H1 (cell line): ENCODE measurements at regions not wholly inside any gene's neighbourhood (a gene's known extent, or its start where the extent isn't known, plus 50 kb on each side); places are given as distances from the start of the nearest gene placed in this dataset.

ENCODE experiments used
- CTCF ChIA-PET: fragments of 300-600 bp; sonication (Branson Sonifier 250); formaldehyde crosslinking; loops from one replicate; lab custom pipeline; 2021; ENCODE audit not compliant: partially characterized antibody; lab: Charles Lee
- POLR2A ChIA-PET: fragments of 300-600 bp; sonication (Branson Sonifier 250); formaldehyde crosslinking; loops from one replicate; lab custom pipeline; 2021; ENCODE audit warnings: inconsistent platforms; ENCODE audit not compliant: partially characterized antibody; lab: Charles Lee
- DNase-seq, 2 experiments: peaks; one replicate each; pipeline versions ENCODE4 v3.0.0 to v3.0.0-alpha.2; 2010 to 2022; ENCODE audit warnings: low spot score in 2 of 2, low read depth in 1 of 2, mixed read lengths in 1 of 2
- FAIRE-seq: peaks from 2 replicates; lab custom pipeline; 2011; peaks lifted over from hg19 to GRCh38; lab: Jason Lieb, UNC
- H2AFZ ChIP-seq: 2 replicates; pipeline ENCODE4 v1.8.1; 2012; ENCODE audit warnings: low read length, inconsistent platforms
- H2AK5ac ChIP-seq: 2 replicates; pipeline ENCODE4 v1.6.1; 2013; ENCODE audit warnings: low read depth, low read length
- H2BK120ac ChIP-seq: replicated peaks from 2 replicates; pipeline ENCODE3; 2013; ENCODE audit warnings: low read depth, low read length, inconsistent platforms
- H2BK12ac ChIP-seq: 2 replicates; pipeline ENCODE4 v1.6.1; 2013; ENCODE audit warnings: low read depth, low read length
- H2BK15ac ChIP-seq: 2 replicates; pipeline ENCODE4 v1.6.1; 2013; ENCODE audit warnings: low read length
- H2BK20ac ChIP-seq: 2 replicates; pipeline ENCODE4 v1.6.1; 2013; ENCODE audit warnings: low read length
- H2BK5ac ChIP-seq: 2 replicates; pipeline ENCODE4 v1.6.1; 2013; ENCODE audit warnings: low read depth, low read length
- H3K14ac ChIP-seq: 2 replicates; pipeline ENCODE4 v1.6.1; 2013; ENCODE audit warnings: inconsistent platforms; ENCODE audit not compliant: insufficient read length
- H3K18ac ChIP-seq: 2 replicates; pipeline ENCODE4 v1.6.1; 2013; ENCODE audit warnings: low read length; ENCODE audit errors: extremely low read depth
- H3K23ac ChIP-seq: 2 replicates; pipeline ENCODE4 v1.6.1; 2013; ENCODE audit warnings: inconsistent platforms; ENCODE audit not compliant: insufficient read length
- H3K23me2 ChIP-seq: 2 replicates; pipeline ENCODE4 v1.6.1; 2013; ENCODE audit warnings: low read depth, low read length
- H3K27ac ChIP-seq: 2 replicates; pipeline ENCODE4 v1.6.1; 2011; ENCODE audit warnings: low read depth, low read length, inconsistent platforms
- H3K27me3 ChIP-seq, 4 experiments: replicated peaks in 1 of 4; 1 replicate in 1 of 4; 2 replicates in 3 of 4; pipeline versions ENCODE4 v1.6.1 to v1.8.1; 2011 to 2013; ENCODE audit warnings: low read length in 3 of 4, mild to moderate bottlenecking in 3 of 4, inconsistent platforms in 2 of 4, mixed read lengths in 2 of 4, moderate library complexity in 1 of 4; ENCODE audit not compliant: control insufficient read depth in 3 of 4, insufficient read depth in 3 of 4; ENCODE audit errors: extremely low read depth in 1 of 4
- H3K36me3 ChIP-seq, 4 experiments: 2 replicates each; pipeline versions ENCODE4 v1.6.1 to v1.8.1; 2011 to 2013; ENCODE audit warnings: mild to moderate bottlenecking in 4 of 4, low read length in 3 of 4, moderate library complexity in 2 of 4, control low read depth in 1 of 4, inconsistent platforms in 1 of 4; ENCODE audit not compliant: insufficient read depth in 4 of 4, control insufficient read depth in 2 of 4
- H3K4ac ChIP-seq: replicated peaks from 2 replicates; pipeline ENCODE3; 2013; ENCODE audit warnings: low read length, low read depth, mixed read lengths, inconsistent platforms; ENCODE audit not compliant: insufficient read length
- H3K4me1 ChIP-seq, 4 experiments: replicated peaks in 1 of 4; 1 replicate in 1 of 4; 2 replicates in 3 of 4; pipeline versions ENCODE4 v1.6.1 to v1.8.1; 2011 to 2013; ENCODE audit warnings: low read length in 3 of 4, inconsistent platforms in 2 of 4, mixed read lengths in 1 of 4; ENCODE audit not compliant: insufficient read depth in 4 of 4, control insufficient read depth in 3 of 4
- H3K4me2 ChIP-seq, 2 experiments: 2 replicates each; pipeline versions ENCODE4 v1.6.1 to v1.8.1; 2011 to 2013; ENCODE audit warnings: low read depth in 2 of 2, low read length in 2 of 2, control low read depth in 1 of 2, inconsistent platforms in 1 of 2, mild to moderate bottlenecking in 1 of 2; ENCODE audit not compliant: insufficient read depth in 1 of 2
- H3K4me3 ChIP-seq, 4 experiments: fragments of 200-600, 300-600 bp in 1 of 4; sonication (generic), shearing (Covaris generic), sonication (Bioruptor Twin) in 1 of 4; 2 replicates each; pipeline versions ENCODE4 v1.5.1 to v1.8.1; 2011 to 2016; ENCODE audit warnings: low read length in 4 of 4, low read depth in 3 of 4, control low read depth in 2 of 4, inconsistent platforms in 2 of 4, mild to moderate bottlenecking in 2 of 4, mixed read lengths in 1 of 4, moderate library complexity in 1 of 4; ENCODE audit not compliant: insufficient read depth in 2 of 4; ENCODE audit errors: extremely low read depth in 1 of 4
- H3K56ac ChIP-seq: replicated peaks from 2 replicates; pipeline ENCODE3; 2013; ENCODE audit warnings: low read depth, mild to moderate bottlenecking, mixed read lengths, low read length, inconsistent platforms; ENCODE audit not compliant: insufficient read length
- H3K79me1 ChIP-seq: 2 replicates; pipeline ENCODE4 v1.6.1; 2013; ENCODE audit warnings: low read depth, low read length, control low read depth
- H3K79me2 ChIP-seq, 2 experiments: 2 replicates each; pipeline versions ENCODE4 v1.6.1 to v1.8.1; 2012 to 2013; ENCODE audit warnings: low read length in 2 of 2, mild to moderate bottlenecking in 2 of 2, inconsistent platforms in 1 of 2; ENCODE audit not compliant: insufficient read depth in 2 of 2, control insufficient read depth in 1 of 2
- H3K9ac ChIP-seq, 4 experiments: replicated peaks in 1 of 4; 1 replicate in 1 of 4; 2 replicates in 3 of 4; pipeline versions ENCODE4 v1.6.1 to v1.8.1; 2011 to 2013; ENCODE audit warnings: low read depth in 3 of 4, low read length in 3 of 4, control low read depth in 2 of 4, mild to moderate bottlenecking in 2 of 4, moderate library complexity in 2 of 4, inconsistent platforms in 1 of 4; ENCODE audit errors: extremely low read depth in 1 of 4
- H3K9me3 ChIP-seq, 2 experiments: 2 replicates each; pipeline versions ENCODE4 v1.6.1 to v1.8.1; 2012 to 2013; ENCODE audit warnings: mild to moderate bottlenecking in 2 of 2, moderate library complexity in 2 of 2, control low read depth in 1 of 2, inconsistent platforms in 1 of 2, low read depth in 1 of 2, low read length in 1 of 2, mixed read lengths in 1 of 2; ENCODE audit not compliant: insufficient read depth in 2 of 2
- H4K20me1 ChIP-seq, 2 experiments: replicated peaks in 1 of 2; 2 replicates each; pipeline versions ENCODE3 to v1.8.1; 2011 to 2013; ENCODE audit warnings: inconsistent platforms in 2 of 2, low read length in 2 of 2, mild to moderate bottlenecking in 1 of 2; ENCODE audit not compliant: insufficient read depth in 2 of 2, control insufficient read depth in 1 of 2
- H4K5ac ChIP-seq: 2 replicates; pipeline ENCODE4 v1.6.1; 2013; ENCODE audit warnings: low read length, low read depth, mixed read lengths, inconsistent platforms; ENCODE audit not compliant: insufficient read length
- H4K8ac ChIP-seq: 2 replicates; pipeline ENCODE4 v1.8.0; 2013; ENCODE audit warnings: mild to moderate bottlenecking, moderate library complexity, low read length, inconsistent platforms; ENCODE audit not compliant: insufficient read depth; ENCODE audit errors: extremely low read depth
- H4K91ac ChIP-seq: replicated peaks from 2 replicates; pipeline ENCODE3; 2013; ENCODE audit warnings: low read length, mixed read lengths, inconsistent platforms; ENCODE audit not compliant: insufficient read length
- ASH2L ChIP-seq: fragments of 200-600, 300-600 bp; sonication (generic); IDR thresholded peaks from one replicate; pipeline ENCODE4 v1.7.1; 2017; ENCODE audit warnings: low read length
- EGR1 ChIP-seq: IDR thresholded peaks from 2 replicates; pipeline ENCODE4 v1.6.1; 2011; ENCODE audit warnings: low read depth, low read length, borderline replicate concordance
- HDAC2 ChIP-seq, 2 experiments: fragments of 300-600 bp in 1 of 2; sonication (generic) in 1 of 2; IDR thresholded peaks; 2 replicates each; pipeline ENCODE4 v1.6.1; 2011 to 2012; ENCODE audit warnings: low read depth in 2 of 2, low read length in 2 of 2, mild to moderate bottlenecking in 2 of 2, moderate library complexity in 2 of 2, borderline replicate concordance in 1 of 2, inconsistent platforms in 1 of 2
- MAX ChIP-seq: IDR thresholded peaks from 2 replicates; pipeline ENCODE4 v1.6.1; 2012; ENCODE audit warnings: inconsistent platforms
- RAD21 ChIP-seq, 2 experiments: IDR thresholded peaks in 1 of 2; conservative IDR thresholded peaks in 1 of 2; 2 replicates each; pipeline ENCODE4 v1.6.1; 2011; ENCODE audit warnings: low read depth in 2 of 2, low read length in 2 of 2, improper control_type of control experiment in 1 of 2, inconsistent platforms in 1 of 2, mild to moderate bottlenecking in 1 of 2, moderate library complexity in 1 of 2
- RFX5 ChIP-seq: IDR thresholded peaks from 2 replicates; pipeline ENCODE4 v1.6.1; 2011; ENCODE audit warnings: low read depth, low read length, improper control_type of control experiment, borderline replicate concordance
- RNF2 ChIP-seq: fragments of 200-900, 300-1000 bp; sonication (generic); IDR thresholded peaks from 2 replicates; pipeline ENCODE4 v1.7.1; 2016; ENCODE audit warnings: borderline replicate concordance, low read depth, mild to moderate bottlenecking, antibody characterized with exemption, low read length; ENCODE audit not compliant: poor library complexity, severe bottlenecking; ENCODE audit errors: missing control alignments
- SIN3A ChIP-seq, 2 experiments: IDR thresholded peaks in 1 of 2; conservative IDR thresholded peaks in 1 of 2; 2 replicates each; pipeline ENCODE4 v1.6.1; 2011 to 2012; ENCODE audit warnings: low read length in 2 of 2, improper control_type of control experiment in 1 of 2, low read depth in 1 of 2, mild to moderate bottlenecking in 1 of 2
- SP4 ChIP-seq: IDR thresholded peaks from 2 replicates; pipeline ENCODE4 v1.6.1; 2012; ENCODE audit warnings: low read length, inconsistent platforms
- ZNF274 ChIP-seq: IDR thresholded peaks from 2 replicates; pipeline ENCODE4 v1.7.0; 2012; ENCODE audit warnings: low read length, borderline replicate concordance; ENCODE audit errors: extremely low read depth
- WGBS, 2 experiments: shearing (Covaris generic) in 1 of 2; methylation state at CpG; one replicate each; pipeline versions ENCODE4 v1.1.6 to v1.1.7; 2013 to 2015; ENCODE audit warnings: low lambda C conversion rate in 2 of 2, mixed read lengths in 2 of 2, inconsistent platforms in 1 of 2, low coverage in 1 of 2, missing lambda C conversion rate in 1 of 2; ENCODE audit not compliant: insufficient replicate concordance in 2 of 2, insufficient coverage in 1 of 2, insufficient read length in 1 of 2; ENCODE audit errors: extremely low coverage in 1 of 2, missing lambda C conversion rate in 1 of 2; 5-methylcytosine and 5-hydroxymethylcytosine counted together
- TF ChIP-seq, protein P1 (sequence below): IDR thresholded peaks from 2 replicates; pipeline ENCODE4 v1.6.1; 2012; ENCODE audit warnings: inconsistent platforms

- no peak overlapping the region for H2BK15ac ChIP-seq
- H3K4me2 ChIP-seq = no peak overlapping the region
- no peak overlapping the region for H3K18ac ChIP-seq
- no peak overlapping the region for H2AFZ ChIP-seq
- H3K27me3 ChIP-seq = no peaks in the 10 kb centered on the region
- H2BK20ac ChIP-seq = no peak overlapping the region
- H3K4me1 ChIP-seq = no peaks in the 10 kb centered on the region
- no peaks in the 10 kb centered on the region for H3K36me3 ChIP-seq
- no peak overlapping the region for H3K4ac ChIP-seq
- H2BK12ac ChIP-seq = no peak overlapping the region
- H4K5ac ChIP-seq = no peak overlapping the region
- H2BK120ac ChIP-seq = no peak overlapping the region
- FAIRE-seq (no peak), DNase-seq (no peak)
- no peaks in the 10 kb centered on the region for H3K9me3 ChIP-seq
- no peak overlapping the region for H3K27ac ChIP-seq
- H3K23ac ChIP-seq = no peak overlapping the region
- ChIA-PET POLR2A (no interaction called here), CTCF (interaction anchor here (0.6 kb wide), 1 partner anchor 31 kb away, joined by 3 read pairs; no protein-coding TSS in a partner anchor)
- no peaks in the 10 kb centered on the region for H3K23me2 ChIP-seq
- no peak overlapping the region for H4K8ac ChIP-seq
- no peak overlapping the region for H4K91ac ChIP-seq
- H3K9ac ChIP-seq = no peak overlapping the region
- TF ChIP-seq, protein P1, sequence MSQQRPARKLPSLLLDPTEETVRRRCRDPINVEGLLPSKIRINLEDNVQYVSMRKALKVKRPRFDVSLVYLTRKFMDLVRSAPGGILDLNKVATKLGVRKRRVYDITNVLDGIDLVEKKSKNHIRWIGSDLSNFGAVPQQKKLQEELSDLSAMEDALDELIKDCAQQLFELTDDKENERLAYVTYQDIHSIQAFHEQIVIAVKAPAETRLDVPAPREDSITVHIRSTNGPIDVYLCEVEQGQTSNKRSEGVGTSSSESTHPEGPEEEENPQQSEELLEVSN = no peak
- TF ChIP-seq RAD21 (IDR thresholded peaks at IDR 0.05 in 1 of 2, conservative IDR thresholded peaks at IDR 0.05 in 1 of 2; ENCODE audit: low read depth in 2 of 2, low read length in 2 of 2) (no peak), ASH2L (no peak), SIN3A (conservative IDR thresholded peaks at IDR 0.05 in 1 of 2, IDR thresholded peaks at IDR 0.05 in 1 of 2; ENCODE audit: low read depth in 1 of 2, low read length in 2 of 2) (no peak), RNF2 (no peak), RFX5 (no peak), EGR1 (no peak), MAX (no peak), HDAC2 (IDR thresholded peaks at IDR 0.05; ENCODE audit: borderline replicate concordance in 1 of 2, low read depth in 2 of 2, low read length in 2 of 2) (no peak), SP4 (no peak), ZNF274 (no peak)
- no peak overlapping the region for H3K4me3 ChIP-seq
- H3K14ac ChIP-seq = no peak overlapping the region
- no peaks in the 10 kb centered on the region for H3K79me2 ChIP-seq
- H4K20me1 ChIP-seq = no peaks in the 10 kb centered on the region
- no peak overlapping the region for H2BK5ac ChIP-seq
- H3K56ac ChIP-seq = no peak overlapping the region
- H3K79me1 ChIP-seq = no peaks in the 10 kb centered on the region
- no peak overlapping the region for H2AK5ac ChIP-seq
- 100% methylated on average over 1 of the region's 1 CpG; no CpG with 5 or more reads in 1 of the 2 experiments for WGBS, 2 experiments
Measured at GRCh38 chr10:65423043-65423442, 1502.8 kb upstream of the LRRTM3 start.
